HG03378 (cell line): ENCODE measurements at regions not wholly inside any gene's neighbourhood (a gene's known extent, or its start where the extent isn't known, plus 50 kb on each side); places are given as distances from the start of the nearest gene placed in this dataset.

ENCODE experiments used
- ATAC-seq: cut with Tn5 transposase; IDR thresholded peaks from one replicate; pipeline ENCODE4 v1.9.1; 2021; ENCODE audit warnings: mild to moderate bottlenecking, moderate library complexity; ENCODE audit not compliant: unreplicated experiment

DNA sequence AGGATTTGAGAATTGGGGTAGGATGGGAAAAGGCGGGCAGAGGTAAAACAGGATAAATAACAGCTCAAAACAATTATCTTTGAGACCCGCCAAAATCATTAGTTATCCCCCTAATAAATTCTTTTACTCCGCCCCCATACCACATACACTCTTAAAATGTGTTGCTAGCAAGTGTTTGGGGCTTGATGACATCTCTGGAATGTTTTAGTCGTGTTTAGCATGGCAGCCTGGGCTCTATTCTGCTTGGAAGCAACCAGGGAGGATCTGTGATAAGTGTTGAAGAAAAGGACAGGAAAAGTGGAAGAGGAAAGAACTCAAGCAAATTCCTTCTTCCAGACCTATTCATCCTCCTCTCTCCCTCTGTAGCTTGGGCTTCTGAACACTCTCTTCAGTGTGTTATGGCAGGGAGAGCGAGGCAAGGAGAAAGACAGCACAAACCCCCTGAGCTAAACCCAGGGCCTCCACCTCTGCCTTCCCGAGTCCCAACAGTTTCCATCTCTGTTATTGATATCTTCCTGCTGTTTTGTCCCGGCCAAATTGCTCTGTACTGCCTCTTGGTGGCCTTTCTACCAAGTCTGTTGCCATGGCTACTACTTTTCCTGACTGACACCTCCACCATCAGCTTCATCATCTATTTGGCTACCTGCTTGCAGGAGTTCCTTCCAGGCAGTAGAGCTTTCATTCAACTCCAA lies 135.8 kb downstream of the RPL22L1 start:
- no peak for ATAC-seq

DNA sequence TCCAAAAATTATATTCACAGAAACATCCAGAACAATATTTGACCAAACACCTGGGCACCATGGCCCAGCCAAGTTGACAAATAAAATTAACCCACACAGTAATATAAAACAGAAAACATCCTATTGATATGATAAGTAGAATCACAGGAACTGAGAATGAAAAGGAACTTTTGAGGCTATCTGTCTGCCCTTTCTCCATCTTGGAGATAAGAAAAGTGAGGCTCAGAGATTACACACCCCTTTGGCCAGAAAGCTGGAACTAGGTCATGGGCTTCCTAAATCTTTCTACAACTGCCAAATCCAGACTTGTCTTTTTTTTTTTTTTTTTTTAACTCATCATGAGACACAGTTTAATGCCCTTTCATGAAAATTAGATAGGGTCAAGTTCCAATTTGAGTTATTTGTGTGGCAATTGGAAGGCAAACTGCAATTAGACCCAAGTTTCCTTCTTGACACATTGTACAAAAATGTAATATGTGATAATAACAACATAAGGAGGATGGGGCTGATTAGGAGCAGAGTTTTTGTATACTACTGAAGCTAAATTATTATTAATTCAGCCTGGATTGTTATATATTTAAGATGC lies 137.2 kb downstream of the RPL22L1 start:
- no peak for ATAC-seq

DNA sequence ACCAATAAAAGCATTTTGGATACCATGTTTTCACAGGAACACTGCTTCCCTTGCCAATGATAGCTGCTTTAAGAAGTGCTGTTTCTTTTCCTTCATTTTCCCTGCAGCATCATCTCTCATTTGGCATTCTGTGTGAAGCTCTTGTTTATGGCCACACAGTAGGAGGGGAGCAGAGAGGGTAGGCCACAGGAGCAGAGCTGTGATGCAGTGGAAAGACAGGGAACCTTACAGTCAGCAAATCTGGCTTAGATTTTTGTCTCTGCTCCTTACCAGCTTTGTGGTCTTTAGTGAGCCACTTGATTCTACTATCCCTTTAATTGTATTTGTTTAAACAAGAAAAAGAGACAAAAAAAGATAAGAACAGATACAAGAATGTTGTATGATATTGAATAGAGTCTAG lies 138.7 kb downstream of the RPL22L1 start:
- ATAC-seq, result no peak

DNA sequence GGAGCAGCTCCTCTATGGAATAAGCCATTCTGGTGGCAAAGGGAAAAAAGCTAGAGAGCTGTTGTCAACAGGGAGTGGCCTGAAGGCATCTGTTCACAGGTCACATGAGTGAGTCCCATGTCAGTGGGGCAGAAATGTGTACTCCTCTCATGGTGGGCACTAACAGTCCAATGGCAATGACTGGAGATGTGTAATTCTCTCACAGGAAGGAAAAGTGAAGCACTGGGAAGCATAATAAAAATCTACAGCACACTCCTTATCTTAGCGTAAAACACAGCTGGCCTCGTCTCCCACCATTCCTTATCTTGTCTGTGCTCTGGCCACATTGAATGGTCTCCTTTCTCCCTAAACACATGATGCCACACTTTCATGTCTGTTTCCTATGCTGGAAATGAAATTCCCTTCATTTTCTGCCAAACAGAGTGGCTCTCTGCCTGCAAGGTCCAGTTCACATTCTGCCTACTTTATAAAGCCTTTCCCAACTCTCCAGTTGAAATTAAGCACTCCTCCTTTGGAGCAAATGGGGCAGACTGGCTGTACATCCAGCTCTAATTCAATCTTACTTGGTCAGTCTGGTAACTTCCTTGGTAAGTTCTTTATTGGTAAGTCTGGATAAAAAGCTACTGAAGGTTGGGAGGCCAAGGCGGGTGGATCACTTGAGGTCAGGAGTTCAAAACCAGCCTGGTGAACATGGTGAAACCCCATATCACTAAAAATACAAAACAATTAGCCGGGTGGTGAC lies 139.8 kb downstream of the RPL22L1 start:
- ATAC-seq, result no peak

DNA sequence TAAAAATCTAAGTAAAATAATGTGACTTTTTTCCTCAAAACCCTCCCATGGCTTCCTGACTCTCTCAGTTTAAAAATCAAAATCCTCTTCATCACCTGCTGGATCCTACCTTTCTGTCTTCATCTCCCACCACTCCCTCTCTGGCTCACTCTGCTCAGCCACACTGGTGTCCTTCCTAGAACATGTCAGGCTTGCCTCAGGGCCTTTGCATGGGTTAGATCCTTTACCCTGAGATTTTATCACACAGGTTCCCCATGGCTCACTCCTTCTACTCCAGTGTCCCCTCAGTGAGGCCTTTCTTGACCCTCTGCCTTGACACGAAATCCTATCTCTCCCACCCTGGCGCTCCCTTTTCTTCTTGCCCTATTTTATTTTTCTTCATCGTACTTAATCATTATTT lies 141.8 kb downstream of the RPL22L1 start:
- no peak for ATAC-seq

DNA sequence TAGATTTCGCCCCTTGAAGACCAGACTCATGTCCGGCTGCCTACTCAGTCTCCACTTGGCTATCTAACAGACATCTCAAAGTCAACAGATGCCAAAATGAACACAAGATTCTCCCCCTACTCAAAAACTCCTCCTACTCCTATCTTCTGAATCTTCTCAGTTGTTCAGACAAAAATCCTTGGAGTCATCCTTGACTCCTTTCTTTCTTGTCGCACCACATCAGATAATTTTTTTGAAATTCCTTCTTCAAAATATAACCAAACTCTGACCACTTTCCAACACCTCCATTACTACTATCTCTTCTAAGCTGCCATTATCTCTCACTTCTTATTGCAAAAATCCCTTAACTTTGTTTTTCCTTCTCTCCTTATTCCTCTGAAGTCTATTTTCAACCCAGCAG lies 141.9 kb upstream of the SLC7A14 start:
- no peak for ATAC-seq

DNA sequence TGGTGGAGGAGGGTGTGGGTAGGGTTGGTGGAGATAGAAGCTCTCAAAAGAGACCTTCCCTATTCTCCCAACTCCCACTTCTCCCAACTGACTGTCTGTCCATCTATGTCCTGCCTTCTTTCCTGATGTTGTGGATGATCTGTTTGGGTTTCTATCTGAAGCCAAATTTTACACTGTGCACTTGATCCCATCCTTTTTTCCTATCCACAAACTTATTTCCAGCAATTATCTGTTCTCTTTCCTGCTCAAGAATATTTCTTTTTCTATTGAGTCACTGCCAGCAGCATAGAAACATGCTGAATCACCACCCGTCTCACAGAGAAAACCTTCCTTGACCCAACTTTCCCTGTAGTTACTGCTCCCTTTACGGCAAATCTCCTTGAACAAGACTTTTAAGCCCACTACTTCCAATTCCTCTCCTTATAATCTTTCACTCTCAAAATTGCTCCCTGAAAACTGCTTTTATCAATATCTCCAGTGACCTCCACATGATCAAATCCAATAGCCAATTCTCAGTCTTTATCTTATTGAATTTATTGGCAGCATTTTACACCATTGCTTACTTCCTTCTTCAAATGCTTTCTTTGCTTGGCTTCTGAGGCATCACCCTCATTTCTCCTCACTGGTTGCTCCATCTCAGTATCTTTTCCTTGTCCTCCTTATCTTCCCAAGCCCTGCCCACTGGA lies 141.2 kb upstream of the SLC7A14 start:
- ATAC-seq, result no peak

DNA sequence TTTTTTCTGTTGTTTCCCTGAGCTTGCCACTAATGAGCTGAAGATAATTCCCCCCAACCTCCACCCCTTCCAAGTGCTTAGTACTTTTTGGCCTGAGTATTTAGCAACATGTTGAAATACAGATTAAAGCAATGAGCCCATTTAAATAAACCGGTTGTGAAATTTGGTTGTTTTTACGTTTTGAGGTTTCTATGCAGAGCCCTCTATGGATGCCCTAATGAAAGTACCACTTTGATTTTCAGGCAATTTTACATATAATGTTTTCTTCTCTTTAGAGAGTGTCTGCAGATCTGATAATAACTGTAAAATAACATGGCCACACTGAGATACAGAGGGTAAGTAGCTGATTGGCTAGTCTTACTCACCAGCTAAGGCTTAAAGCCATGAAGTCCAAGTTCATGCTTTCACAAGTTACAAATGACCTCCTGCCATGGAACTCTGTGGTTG lies 139.4 kb upstream of the SLC7A14 start:
- no peak for ATAC-seq

DNA sequence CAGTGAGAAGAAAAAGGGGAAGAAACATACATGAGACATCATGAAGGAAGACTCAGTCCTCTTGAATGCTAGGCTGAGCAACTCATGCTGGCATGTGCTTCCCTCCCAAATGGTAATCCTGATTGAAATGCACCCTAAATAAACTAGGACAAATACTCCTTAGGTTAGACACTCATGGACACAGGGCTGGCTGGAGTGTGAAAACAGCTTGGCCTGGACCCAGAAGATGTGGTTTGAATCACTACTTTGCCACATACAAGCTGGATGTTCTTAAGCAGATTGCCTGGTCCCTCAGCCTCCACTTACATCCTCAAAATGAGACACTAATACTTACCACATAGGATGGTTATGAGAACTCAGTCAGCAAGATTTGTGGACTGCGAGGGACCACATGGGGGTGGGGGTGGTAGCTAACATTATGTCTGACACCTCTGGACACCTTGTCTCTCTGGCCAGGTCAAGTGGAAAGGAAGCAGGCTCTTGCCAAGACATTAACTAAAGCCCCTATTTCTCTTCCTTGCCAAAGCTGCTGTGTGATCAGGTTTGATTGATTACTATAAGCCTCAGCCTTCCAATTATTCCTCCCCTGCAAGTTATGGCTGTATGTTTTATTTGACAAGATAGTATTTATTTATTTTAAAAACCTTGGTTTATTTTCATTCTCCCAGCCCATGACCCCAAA lies 138.9 kb upstream of the SLC7A14 start:
- ATAC-seq, result no peak

DNA sequence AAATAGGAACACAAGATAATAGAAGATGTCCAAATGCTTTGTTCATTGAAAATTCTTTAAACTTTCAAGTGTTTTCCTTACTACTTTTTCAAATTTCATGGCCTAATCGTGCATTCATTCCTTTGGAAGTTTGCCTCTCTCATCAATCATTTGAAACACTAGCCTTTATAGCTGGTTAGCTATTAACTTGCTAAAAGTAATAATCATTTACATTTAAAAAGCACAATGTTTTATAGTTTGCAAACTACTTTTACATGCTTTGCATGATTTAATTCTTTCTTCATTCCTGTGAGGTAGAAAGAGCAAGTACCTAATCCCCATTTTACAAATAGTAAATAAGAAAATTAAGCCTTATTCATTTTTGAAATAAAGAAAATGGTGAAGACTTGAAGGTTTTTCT lies 137.4 kb upstream of the SLC7A14 start:
- no peak for ATAC-seq

DNA sequence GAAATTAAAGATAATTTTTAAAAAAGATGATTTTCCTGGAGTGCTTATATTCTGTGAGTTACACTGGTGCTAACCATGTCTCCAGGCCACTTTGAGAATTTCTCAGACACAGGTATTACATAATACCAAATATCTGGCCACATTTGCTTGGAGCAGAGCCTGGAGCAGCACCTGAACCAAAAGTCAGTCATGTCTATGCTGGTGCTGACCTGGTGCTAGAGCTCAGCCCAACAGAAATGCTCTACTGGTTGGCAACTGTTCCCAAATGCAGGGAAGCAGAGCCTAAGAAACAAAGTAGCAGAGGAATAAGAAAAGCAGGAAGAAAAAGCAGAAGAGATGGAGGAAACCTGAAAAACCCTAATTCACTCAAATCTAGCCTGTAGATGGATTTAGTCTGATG lies 135.7 kb upstream of the SLC7A14 start:
- ATAC-seq, result no peak

DNA sequence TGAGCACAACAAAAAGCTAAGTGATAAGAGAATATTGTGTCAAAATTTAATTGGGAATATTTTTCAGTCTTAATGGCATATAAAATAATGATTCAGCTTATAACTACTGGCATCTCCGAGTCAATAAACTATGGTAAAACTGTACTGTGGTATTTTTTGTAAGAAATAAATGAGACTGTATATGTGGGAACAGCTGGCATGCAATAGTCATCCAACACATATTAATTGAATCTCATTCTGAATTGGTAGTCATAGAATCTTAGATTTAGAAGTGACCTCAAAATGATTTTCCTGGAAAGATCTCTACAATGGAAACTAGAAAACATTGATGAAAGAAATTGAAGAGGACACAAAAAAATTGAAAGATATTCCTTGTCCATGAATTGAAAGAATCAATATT lies 133.4 kb upstream of the SLC7A14 start:
- ATAC-seq, result no peak

DNA sequence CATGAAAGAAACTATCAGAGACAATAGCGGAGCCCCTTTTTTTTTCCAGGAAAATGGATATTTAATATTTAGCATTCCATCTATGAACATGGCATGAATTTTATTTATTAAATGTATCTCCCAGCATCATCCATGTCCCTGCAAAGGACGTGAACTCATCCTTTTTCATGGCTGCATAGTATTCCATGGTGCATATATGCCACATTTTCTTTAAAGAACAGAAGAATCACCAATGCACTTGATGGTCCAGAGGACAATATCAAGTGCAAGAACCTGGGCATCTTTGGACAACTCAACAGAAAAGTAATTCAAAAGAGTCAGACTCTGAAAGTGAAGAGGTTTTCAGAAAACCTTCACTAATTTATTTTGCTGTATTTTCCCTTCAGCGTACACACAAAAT lies 133.0 kb upstream of the SLC7A14 start:
- no peak for ATAC-seq

DNA sequence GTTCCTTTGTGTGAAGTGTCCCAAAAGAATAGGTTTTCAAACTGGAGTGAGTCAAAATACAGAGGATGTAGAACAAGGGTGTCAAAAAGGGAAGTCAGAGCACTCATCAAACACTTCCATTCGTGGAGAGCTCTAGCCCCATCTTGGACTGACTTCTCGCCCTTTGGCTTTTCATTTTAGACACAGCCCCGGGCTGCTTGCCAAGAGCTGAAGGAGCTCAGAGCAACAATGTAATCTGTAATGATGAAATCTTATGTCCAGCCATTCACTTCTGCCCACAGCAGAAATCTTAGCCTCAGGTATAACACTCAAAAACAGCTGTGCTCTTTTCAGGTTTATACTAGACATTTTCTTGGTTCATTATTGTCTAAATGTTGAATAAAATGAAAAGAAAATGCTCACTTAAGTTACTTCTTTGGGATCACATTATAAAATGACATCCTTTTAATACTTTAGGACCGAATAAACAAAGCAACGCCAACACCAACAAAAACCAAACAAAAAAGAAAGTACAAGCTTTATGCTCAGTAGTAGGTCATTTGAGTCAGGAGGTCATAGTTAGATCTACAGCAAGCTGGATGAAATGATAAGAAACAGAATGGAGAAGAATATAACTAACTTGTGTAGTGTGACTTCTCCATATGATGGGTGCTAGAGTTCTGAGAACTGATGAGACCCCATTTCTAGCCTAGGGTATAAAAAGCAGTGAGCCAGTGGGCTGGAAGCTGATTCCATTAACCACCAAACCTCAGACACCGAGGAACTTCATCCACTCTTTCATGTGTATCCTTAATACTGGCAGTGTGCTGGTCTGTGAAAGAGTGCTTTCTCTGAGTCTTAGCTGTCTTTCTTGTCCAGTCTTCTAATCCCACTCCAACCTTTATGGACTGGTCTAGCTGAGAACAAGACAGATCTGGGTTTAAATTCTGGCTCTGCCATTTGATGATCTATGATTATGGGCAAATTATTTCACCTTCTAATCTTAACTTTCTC lies 131.8 kb upstream of the SLC7A14 start:
- no peak for ATAC-seq

DNA sequence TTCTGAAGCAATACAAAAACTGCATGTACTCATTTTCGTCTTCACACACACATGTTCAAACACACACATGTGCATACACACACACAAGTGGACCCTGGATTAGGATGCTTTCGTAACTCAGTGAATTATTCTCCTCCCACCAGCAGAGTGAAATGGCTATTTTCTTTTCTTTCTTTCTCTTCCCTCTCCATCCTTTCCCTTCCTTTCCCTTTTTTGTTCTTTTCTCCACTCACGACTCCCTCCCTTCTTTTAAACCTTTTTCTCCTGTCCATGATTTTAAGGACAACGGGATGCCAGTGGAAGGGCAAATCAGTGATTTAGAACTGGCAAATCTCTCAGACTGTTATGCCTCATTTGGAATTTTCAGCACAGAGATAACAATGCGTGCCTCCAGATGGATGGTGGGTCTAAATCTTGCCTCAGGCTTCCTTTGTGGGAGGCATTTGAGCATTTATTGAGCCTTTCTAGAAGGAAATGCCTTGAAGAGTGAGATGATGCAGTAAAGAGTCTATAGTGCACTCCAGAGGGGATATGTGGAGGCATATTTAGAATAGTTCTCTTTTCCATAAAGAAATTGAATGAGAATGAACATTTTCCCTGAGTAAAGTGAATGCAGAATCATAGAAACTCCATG lies 130.4 kb upstream of the SLC7A14 start:
- ATAC-seq, result no peak

DNA sequence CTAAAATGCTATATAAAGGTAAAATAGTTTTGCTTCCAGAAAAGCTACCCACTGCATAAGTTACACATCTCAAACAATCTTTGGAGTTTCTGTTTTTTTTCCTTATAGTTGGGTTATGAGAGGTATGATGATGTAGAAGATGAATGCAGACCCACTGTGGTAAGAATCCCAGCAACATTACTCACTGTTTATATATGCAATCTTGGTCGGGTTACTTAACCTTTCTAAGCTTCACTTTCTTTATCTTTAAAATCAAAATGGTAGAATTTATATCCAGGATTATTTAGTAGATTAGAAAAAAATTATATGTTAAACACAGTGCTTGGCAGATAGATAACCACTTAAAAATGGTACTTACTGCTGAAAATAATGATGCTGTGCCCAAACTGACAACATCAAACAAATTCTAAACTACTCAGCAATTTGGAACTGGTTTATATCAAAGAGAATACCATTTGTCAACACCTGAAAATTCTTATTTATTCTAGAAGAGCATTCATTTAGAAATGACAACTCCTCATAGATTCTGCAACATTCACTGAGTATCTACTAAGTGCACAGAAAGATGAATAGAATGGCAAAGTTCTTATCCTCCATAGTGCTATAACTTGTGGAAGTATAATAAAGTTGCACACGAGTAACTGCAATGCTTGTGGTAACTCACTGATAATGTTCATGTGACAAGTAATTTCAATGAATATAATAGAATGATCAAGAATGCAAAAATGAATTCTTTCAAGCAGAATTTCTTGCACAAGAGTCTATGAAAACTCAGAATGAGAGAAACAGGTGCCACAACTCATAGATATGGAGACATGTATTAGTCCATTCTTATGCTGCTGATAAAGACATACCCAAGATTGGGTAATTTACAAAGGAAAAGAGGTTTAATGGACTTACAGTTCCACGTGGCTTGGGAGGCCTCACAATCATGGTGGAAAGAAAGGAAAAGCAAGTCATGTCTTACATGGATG lies 129.0 kb upstream of the SLC7A14 start:
- ATAC-seq, result no peak

DNA sequence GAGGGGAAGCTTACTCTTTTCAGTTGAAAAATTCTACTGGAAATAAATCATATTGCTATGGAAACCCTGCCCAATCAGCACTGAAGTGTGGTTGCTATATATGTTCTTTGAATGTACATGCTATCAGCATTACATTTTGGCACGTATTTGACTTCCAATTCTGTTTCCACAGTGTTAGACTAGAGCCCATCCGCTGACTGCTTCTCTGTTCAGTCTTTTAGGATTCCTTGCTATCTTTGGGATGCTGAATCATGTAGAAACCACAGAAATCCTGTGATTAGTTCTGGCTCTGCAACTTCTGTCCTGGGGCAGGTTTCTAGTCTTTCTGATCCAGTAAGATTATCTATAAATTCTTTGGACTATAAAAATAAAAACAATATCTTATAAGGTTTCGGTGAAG lies 128.2 kb upstream of the SLC7A14 start:
- ATAC-seq, result no peak

DNA sequence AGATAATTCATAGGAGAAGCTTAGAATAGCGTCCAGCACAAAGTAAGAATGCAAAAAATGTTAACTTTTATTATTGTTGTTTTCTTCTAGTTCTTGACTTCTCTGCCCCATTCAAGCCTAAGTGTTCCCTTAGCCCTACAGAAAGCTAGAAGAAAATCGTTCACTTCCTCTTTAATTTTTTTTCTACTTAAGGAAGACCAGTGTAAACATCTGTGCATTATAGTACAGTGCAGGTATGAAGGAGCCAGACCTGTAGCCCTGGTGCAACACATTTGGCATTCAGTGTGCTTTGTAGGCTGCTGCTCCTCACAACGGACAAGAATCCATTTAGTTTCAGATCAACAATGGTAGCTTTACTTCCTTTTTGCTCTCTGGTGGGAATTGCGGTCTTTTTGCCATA lies 127.8 kb upstream of the SLC7A14 start:
- no peak for ATAC-seq
